MM.1S (cell line): ENCODE measurements at regions not wholly inside any gene's neighbourhood (a gene's known extent, or its start where the extent isn't known, plus 50 kb on each side); places are given as distances from the start of the nearest gene placed in this dataset.

ENCODE experiments used
- EZH2 ChIP-seq: fragments of 300-600 bp; sonication (generic); optimal IDR thresholded peaks from 2 replicates; pipeline ENCODE3; 2017; ENCODE audit warnings: low read depth, mild to moderate bottlenecking, antibody characterized with exemption, low read length, mixed read lengths
- EZH2phosphoT487 ChIP-seq: fragments of 300-600 bp; sonication (generic); IDR thresholded peaks from 2 replicates; pipeline ENCODE4 v1.6.1; 2018; ENCODE audit warnings: antibody characterized with exemption, low read length
- TF ChIP-seq, protein P1 (sequence below): fragments of 300-600 bp; sonication (generic); IDR thresholded peaks from 2 replicates; pipeline ENCODE4 v1.5.1; 2016; ENCODE audit warnings: antibody characterized with exemption, low read length, mixed read lengths

GRCh38 chr9:135388530-135388929 lies 91.1 kb upstream of the PPP1R26 start:
- TF ChIP-seq EZH2: no peak
- TF ChIP-seq, protein P1, sequence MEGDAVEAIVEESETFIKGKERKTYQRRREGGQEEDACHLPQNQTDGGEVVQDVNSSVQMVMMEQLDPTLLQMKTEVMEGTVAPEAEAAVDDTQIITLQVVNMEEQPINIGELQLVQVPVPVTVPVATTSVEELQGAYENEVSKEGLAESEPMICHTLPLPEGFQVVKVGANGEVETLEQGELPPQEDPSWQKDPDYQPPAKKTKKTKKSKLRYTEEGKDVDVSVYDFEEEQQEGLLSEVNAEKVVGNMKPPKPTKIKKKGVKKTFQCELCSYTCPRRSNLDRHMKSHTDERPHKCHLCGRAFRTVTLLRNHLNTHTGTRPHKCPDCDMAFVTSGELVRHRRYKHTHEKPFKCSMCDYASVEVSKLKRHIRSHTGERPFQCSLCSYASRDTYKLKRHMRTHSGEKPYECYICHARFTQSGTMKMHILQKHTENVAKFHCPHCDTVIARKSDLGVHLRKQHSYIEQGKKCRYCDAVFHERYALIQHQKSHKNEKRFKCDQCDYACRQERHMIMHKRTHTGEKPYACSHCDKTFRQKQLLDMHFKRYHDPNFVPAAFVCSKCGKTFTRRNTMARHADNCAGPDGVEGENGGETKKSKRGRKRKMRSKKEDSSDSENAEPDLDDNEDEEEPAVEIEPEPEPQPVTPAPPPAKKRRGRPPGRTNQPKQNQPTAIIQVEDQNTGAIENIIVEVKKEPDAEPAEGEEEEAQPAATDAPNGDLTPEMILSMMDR: no peak
- TF ChIP-seq EZH2phosphoT487: no peak
